DND-41 (cell line): ENCODE measurements at regions not wholly inside any gene's neighbourhood (a gene's known extent, or its start where the extent isn't known, plus 50 kb on each side); places are given as distances from the start of the nearest gene placed in this dataset.
A peak's percentile ranks its signal among the peaks of the same experiment; 100 is the strongest.

Experiments
- ATAC-seq: fragments of 200-7000 bp; cut with Tn5 transposase; 3 replicates; pipeline ENCODE4 v1.9.1; 2021; ENCODE audit warnings: low read depth; ENCODE audit not compliant: insufficient read depth
- DNase-seq: peaks from one replicate; pipeline ENCODE4 v3.0.0-alpha.2; 2020
- H2AFZ ChIP-seq: 2 replicates; pipeline ENCODE4 v1.6.0; 2012; ENCODE audit warnings: low read depth, low read length
- H3K27ac ChIP-seq: 2 replicates; pipeline ENCODE4 v1.5.1; 2012; ENCODE audit warnings: low read length, inconsistent platforms
- H3K27me3 ChIP-seq: fragments of 200-600 bp; sonication (generic); 2 replicates; pipeline ENCODE4 v1.6.0; 2012; ENCODE audit warnings: low read length, mild to moderate bottlenecking, inconsistent platforms; ENCODE audit not compliant: insufficient read depth, poor library complexity
- H3K36me3 ChIP-seq: 2 replicates; pipeline ENCODE4 v1.5.1; 2012; ENCODE audit warnings: low read length, inconsistent platforms; ENCODE audit not compliant: insufficient read depth
- H3K4me1 ChIP-seq: 2 replicates; pipeline ENCODE4 v1.5.1; 2012; ENCODE audit warnings: mild to moderate bottlenecking, low read length; ENCODE audit not compliant: insufficient read depth
- H3K4me2 ChIP-seq: 2 replicates; pipeline ENCODE4 v1.6.0; 2012; ENCODE audit warnings: mild to moderate bottlenecking, moderate library complexity, low read length, inconsistent platforms; ENCODE audit not compliant: insufficient read depth
- H3K4me3 ChIP-seq, 2 experiments: fragments of 200-600 bp in 1 of 2; shearing (Covaris generic) in 1 of 2; 2 replicates each; pipeline ENCODE4 v1.5.1; 2012 to 2016; ENCODE audit warnings: inconsistent platforms in 2 of 2, low read length in 2 of 2, mild to moderate bottlenecking in 2 of 2, low read depth in 1 of 2, moderate library complexity in 1 of 2
- H3K79me2 ChIP-seq: 2 replicates; pipeline ENCODE4 v1.6.0; 2012; ENCODE audit warnings: low read length, inconsistent platforms; ENCODE audit not compliant: insufficient read depth
- H3K9ac ChIP-seq: 2 replicates; pipeline ENCODE4 v1.6.0; 2012; ENCODE audit warnings: low read depth, mild to moderate bottlenecking, inconsistent platforms, low read length, moderate library complexity
- H3K9me3 ChIP-seq: 2 replicates; pipeline ENCODE4 v1.5.1; 2012; ENCODE audit warnings: low read length, moderate library complexity, mild to moderate bottlenecking, inconsistent platforms; ENCODE audit not compliant: insufficient read depth, severe bottlenecking
- H4K20me1 ChIP-seq: 2 replicates; pipeline ENCODE4 v1.6.0; 2012; ENCODE audit warnings: low read length; ENCODE audit not compliant: insufficient read depth
- EZH2 ChIP-seq: IDR thresholded peaks from 3 replicates; pipeline ENCODE4 v1.6.1; 2012; ENCODE audit warnings: borderline replicate concordance, low read depth, mild to moderate bottlenecking, moderate library complexity, low read length, inconsistent platforms; ENCODE audit not compliant: severe bottlenecking
- TF ChIP-seq, protein P1 (sequence below): IDR thresholded peaks from 2 replicates; pipeline ENCODE4 v1.5.1; 2012; ENCODE audit warnings: borderline replicate concordance, low read length, moderate library complexity, mild to moderate bottlenecking; ENCODE audit not compliant: poor library complexity, severe bottlenecking; ENCODE audit errors: extremely low read depth

DNA sequence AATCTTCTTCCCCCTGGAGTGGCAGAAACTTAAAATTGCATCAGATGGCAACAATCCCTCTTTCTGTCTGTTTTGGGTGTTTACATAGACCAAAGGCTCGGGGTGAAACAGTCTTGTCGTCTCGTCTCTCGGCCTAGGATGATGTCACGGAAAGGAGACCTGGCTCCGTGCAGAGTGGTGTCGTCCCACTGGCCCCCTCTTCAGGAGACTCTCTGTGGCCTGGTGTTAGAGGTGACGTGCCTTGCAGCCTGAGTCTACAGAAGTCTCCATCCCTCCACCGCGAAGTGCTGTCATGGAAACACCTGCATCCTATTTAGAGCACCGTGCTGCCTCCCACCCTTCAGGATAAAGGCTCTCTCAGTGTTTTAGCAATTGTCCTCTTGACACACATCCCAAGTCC is 409.7 kb downstream of the IRX1 start:
- H3K79me2 ChIP-seq = no peaks in the 10 kb centered on the region
- no peak overlapping the region for H3K9ac ChIP-seq
- ATAC-seq = peak; percentile 33; the same call in 1 of the 3 replicates
- H3K4me1 ChIP-seq = peaks cover 16% of the 10 kb centered on the region
- H3K4me2 ChIP-seq = no peak overlapping the region
- TF ChIP-seq, protein P1, sequence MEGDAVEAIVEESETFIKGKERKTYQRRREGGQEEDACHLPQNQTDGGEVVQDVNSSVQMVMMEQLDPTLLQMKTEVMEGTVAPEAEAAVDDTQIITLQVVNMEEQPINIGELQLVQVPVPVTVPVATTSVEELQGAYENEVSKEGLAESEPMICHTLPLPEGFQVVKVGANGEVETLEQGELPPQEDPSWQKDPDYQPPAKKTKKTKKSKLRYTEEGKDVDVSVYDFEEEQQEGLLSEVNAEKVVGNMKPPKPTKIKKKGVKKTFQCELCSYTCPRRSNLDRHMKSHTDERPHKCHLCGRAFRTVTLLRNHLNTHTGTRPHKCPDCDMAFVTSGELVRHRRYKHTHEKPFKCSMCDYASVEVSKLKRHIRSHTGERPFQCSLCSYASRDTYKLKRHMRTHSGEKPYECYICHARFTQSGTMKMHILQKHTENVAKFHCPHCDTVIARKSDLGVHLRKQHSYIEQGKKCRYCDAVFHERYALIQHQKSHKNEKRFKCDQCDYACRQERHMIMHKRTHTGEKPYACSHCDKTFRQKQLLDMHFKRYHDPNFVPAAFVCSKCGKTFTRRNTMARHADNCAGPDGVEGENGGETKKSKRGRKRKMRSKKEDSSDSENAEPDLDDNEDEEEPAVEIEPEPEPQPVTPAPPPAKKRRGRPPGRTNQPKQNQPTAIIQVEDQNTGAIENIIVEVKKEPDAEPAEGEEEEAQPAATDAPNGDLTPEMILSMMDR = no peak
- TF ChIP-seq EZH2 = no peak
- no peak overlapping the region for H2AFZ ChIP-seq
- H3K36me3 ChIP-seq = no peaks in the 10 kb centered on the region
- H3K9me3 ChIP-seq = no peaks in the 10 kb centered on the region
- H3K4me3 ChIP-seq = no peak overlapping the region
- no peak for DNase-seq
- no peak overlapping the region for H3K27ac ChIP-seq
- no peaks in the 10 kb centered on the region for H3K27me3 ChIP-seq
- H4K20me1 ChIP-seq = no peaks in the 10 kb centered on the region

DNA sequence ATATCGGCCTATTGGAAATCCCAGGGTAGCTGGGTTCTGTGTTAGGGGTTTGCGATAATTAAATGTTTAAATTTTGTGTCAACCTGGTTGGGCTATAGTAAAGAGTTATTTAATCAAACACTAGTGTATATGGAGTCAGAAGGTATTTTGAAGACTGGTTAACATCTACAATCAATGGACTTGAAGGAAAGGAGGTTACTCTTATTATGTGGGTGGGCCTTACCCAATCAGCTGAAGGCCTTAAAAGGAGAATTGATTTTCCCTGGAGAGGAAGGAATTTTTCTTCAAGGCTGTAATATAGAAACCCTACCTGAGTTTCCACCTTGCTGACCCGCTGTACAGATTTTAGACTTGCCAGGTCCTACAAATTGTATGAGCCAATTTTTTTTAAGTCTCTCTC is 411.4 kb downstream of the IRX1 start:
- Histone ChIP-seq H2AFZ (no peak overlapping the region), H3K9ac (no peak overlapping the region), H4K20me1 (no peaks in the 10 kb centered on the region), H3K9me3 (no peaks in the 10 kb centered on the region), H3K36me3 (no peaks in the 10 kb centered on the region), H3K27ac (no peak overlapping the region), H3K27me3 (no peaks in the 10 kb centered on the region), H3K79me2 (no peaks in the 10 kb centered on the region), H3K4me3 (no peak overlapping the region), H3K4me1 (no peaks in the 10 kb centered on the region; the same call in 1 of the 2 replicates), H3K4me2 (no peak overlapping the region)
- no peak for DNase-seq
- no peak for ATAC-seq
- no peak for TF ChIP-seq EZH2
- TF ChIP-seq, protein P1 = no peak

GRCh38 chr5:4011943-4012342 is 416.3 kb downstream of the IRX1 start:
- Histone ChIP-seq H3K4me1 (peaks cover 19% of the 10 kb centered on the region), H2AFZ (no peak overlapping the region), H3K27me3 (no peaks in the 10 kb centered on the region), H3K36me3 (no peaks in the 10 kb centered on the region), H4K20me1 (no peaks in the 10 kb centered on the region), H3K79me2 (no peaks in the 10 kb centered on the region), H3K9ac (no peak overlapping the region), H3K4me3 (no peak overlapping the region), H3K9me3 (no peaks in the 10 kb centered on the region), H3K4me2 (no peak overlapping the region), H3K27ac (peak overlapping the region; percentile 46)
- no peak for TF ChIP-seq EZH2
- no peak for DNase-seq
- no peak for ATAC-seq

GRCh38 chr5:4013106-4013898 is 417.7 kb downstream of the IRX1 start:
- H3K9me3 ChIP-seq = peaks cover 2% of the 10 kb centered on the region
- no peak for DNase-seq
- no peaks in the 10 kb centered on the region for H3K36me3 ChIP-seq
- no peaks in the 10 kb centered on the region for H3K27me3 ChIP-seq
- TF ChIP-seq, protein P1 = no peak
- TF ChIP-seq EZH2 = no peak
- ATAC-seq = no peak
- no peak overlapping the region for H3K4me3 ChIP-seq
- peaks cover 19% of the 10 kb centered on the region for H3K4me1 ChIP-seq
- H2AFZ ChIP-seq = no peak overlapping the region
- no peak overlapping the region for H3K4me2 ChIP-seq
- no peak overlapping the region for H3K9ac ChIP-seq
- no peaks in the 10 kb centered on the region for H4K20me1 ChIP-seq
- H3K27ac ChIP-seq = no peak overlapping the region
- H3K79me2 ChIP-seq = no peaks in the 10 kb centered on the region
